GM18858 (cell line): ENCODE measurements at regions not wholly inside any gene's neighbourhood (a gene's known extent, or its start where the extent isn't known, plus 50 kb on each side); places are given as distances from the start of the nearest gene placed in this dataset.
"Not testable (repeated sequence)": the region's sequence is repeated elsewhere in the genome, so short reads cannot be mapped to it uniquely, and the experiment has no call there.

Experiments used
- ATAC-seq: cut with Tn5 transposase; IDR thresholded peaks from one replicate; pipeline ENCODE4 v1.9.1; 2021; ENCODE audit not compliant: unreplicated experiment

- no peak for ATAC-seq
These were observed 83.2 kb downstream of the MANEA start for GRCh38 chr6:95660544-95660943.

GRCh38 chr6:95670011-95670463 is 92.7 kb downstream of the MANEA start:
- no peak for ATAC-seq

- ATAC-seq: no peak
These were observed 98.8 kb downstream of the MANEA start for GRCh38 chr6:95676011-95676628.

GRCh38 chr6:95679981-95680380 is 102.6 kb downstream of the MANEA start:
- ATAC-seq: no peak

GRCh38 chr6:95681736-95682135 is 104.4 kb downstream of the MANEA start:
- ATAC-seq: no peak

GRCh38 chr6:95682476-95682875 is 105.1 kb downstream of the MANEA start:
- no peak for ATAC-seq

- no peak for ATAC-seq
These were observed 108.5 kb downstream of the MANEA start for GRCh38 chr6:95685822-95686221.

GRCh38 chr6:95686272-95686671 is 108.9 kb downstream of the MANEA start:
- no peak for ATAC-seq

- no peak for ATAC-seq
These were observed 109.6 kb downstream of the MANEA start for GRCh38 chr6:95686895-95687294.

- no peak for ATAC-seq
These were observed 110.5 kb downstream of the MANEA start for GRCh38 chr6:95687839-95688238.

- ATAC-seq: peak; percentile 74
These were observed 113.0 kb downstream of the MANEA start for GRCh38 chr6:95690328-95690727.

- ATAC-seq: no peak
These were observed 115.8 kb downstream of the MANEA start for GRCh38 chr6:95693108-95693507.

- ATAC-seq: no peak
These were observed 120.9 kb downstream of the MANEA start for GRCh38 chr6:95698271-95698670.

- no peak for ATAC-seq
These were observed 146.3 kb downstream of the MANEA start for GRCh38 chr6:95723638-95724037.

GRCh38 chr6:95725344-95725743 is 148.0 kb downstream of the MANEA start:
- no peak for ATAC-seq

GRCh38 chr6:95740157-95740556 is 162.8 kb downstream of the MANEA start:
- ATAC-seq: no peak

- no peak for ATAC-seq
These were observed 163.7 kb downstream of the MANEA start for GRCh38 chr6:95741045-95741444.

GRCh38 chr6:95742767-95743289 is 165.5 kb downstream of the MANEA start:
- ATAC-seq: no peak

GRCh38 chr6:95743591-95743990 is 166.3 kb downstream of the MANEA start:
- no peak for ATAC-seq

GRCh38 chr6:95758236-95759069 is 181.1 kb downstream of the MANEA start:
- not testable (repeated sequence) for ATAC-seq

- ATAC-seq: no peak
These were observed 190.6 kb downstream of the MANEA start for GRCh38 chr6:95767897-95768463.

GRCh38 chr6:95768539-95768938 is 191.2 kb downstream of the MANEA start:
- ATAC-seq: no peak
